ENCODE measurements at regions not wholly inside any gene's neighbourhood (a gene's known extent, or its start where the extent isn't known, plus 50 kb on each side); places are given as distances from the start of the nearest gene placed in this dataset.

DNA sequence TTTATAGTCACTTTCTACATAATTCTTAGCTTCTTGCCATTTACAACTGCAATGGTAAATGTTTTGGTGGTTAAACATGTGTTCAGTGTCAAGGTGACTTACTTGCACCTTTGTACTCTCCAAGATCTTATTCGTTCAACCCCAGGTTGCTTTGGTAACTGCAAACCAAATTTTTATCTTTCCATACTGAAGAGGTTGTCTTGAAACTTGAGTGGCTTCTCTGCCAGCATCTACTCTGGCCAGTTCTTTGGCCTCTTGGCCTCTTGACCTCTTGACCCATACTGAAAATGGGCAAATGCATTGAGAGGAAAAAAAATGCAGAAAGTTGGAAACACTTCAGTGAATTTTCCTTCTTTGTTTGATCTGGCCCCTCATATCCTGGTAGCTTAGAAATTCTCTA, 88.0 kb upstream of the LRRC7 start:
- TF ChIP-seq ZNF70 (CRISPR knock-in tag; IDR thresholded peaks at IDR 0.05) (no peak), BACH2 (CRISPR knock-in tag; IDR thresholded peaks at IDR 0.05; ENCODE audit: borderline replicate concordance) (no peak), TCF4 (CRISPR knock-in tag; IDR thresholded peaks at IDR 0.05; ENCODE audit: borderline replicate concordance) (no peak), CSDC2 (CRISPR knock-in tag; IDR thresholded peaks at IDR 0.05) (no peak), GLIS3 (CRISPR knock-in tag; IDR thresholded peaks at IDR 0.05) (no peak), RARB (CRISPR knock-in tag; IDR thresholded peaks at IDR 0.05) (no peak), ZFP3 (CRISPR knock-in tag; IDR thresholded peaks at IDR 0.05) (no peak), ZNF565 (CRISPR knock-in tag; conservative IDR thresholded peaks at IDR 0.05; ENCODE audit: low read depth) (no peak), ARNTL (CRISPR knock-in tag; IDR thresholded peaks at IDR 0.05; ENCODE audit: borderline replicate concordance, low read depth) (no peak), PPARA (CRISPR knock-in tag; IDR thresholded peaks at IDR 0.05; ENCODE audit: borderline replicate concordance) (no peak), OSR1 (CRISPR knock-in tag; IDR thresholded peaks at IDR 0.05) (no peak), ZNF8 (CRISPR knock-in tag; IDR thresholded peaks at IDR 0.05) (no peak), SNAI2 (CRISPR knock-in tag; IDR thresholded peaks at IDR 0.05) (no peak), ESRRG (CRISPR knock-in tag; IDR thresholded peaks at IDR 0.05) (no peak), ZFP30 (CRISPR knock-in tag; IDR thresholded peaks at IDR 0.05) (no peak)
- TF ChIP-seq, protein P1, sequence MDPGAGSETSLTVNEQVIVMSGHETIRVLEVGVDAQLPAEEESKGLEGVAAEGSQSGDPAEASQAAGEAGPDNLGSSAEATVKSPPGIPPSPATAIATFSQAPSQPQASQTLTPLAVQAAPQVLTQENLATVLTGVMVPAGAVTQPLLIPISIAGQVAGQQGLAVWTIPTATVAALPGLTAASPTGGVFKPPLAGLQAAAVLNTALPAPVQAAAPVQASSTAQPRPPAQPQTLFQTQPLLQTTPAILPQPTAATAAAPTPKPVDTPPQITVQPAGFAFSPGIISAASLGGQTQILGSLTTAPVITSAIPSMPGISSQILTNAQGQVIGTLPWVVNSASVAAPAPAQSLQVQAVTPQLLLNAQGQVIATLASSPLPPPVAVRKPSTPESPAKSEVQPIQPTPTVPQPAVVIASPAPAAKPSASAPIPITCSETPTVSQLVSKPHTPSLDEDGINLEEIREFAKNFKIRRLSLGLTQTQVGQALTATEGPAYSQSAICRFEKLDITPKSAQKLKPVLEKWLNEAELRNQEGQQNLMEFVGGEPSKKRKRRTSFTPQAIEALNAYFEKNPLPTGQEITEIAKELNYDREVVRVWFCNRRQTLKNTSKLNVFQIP (CRISPR knock-in tag; IDR thresholded peaks at IDR 0.05; ENCODE audit: borderline replicate concordance, low read depth): no peak
- TF ChIP-seq, protein P2, sequence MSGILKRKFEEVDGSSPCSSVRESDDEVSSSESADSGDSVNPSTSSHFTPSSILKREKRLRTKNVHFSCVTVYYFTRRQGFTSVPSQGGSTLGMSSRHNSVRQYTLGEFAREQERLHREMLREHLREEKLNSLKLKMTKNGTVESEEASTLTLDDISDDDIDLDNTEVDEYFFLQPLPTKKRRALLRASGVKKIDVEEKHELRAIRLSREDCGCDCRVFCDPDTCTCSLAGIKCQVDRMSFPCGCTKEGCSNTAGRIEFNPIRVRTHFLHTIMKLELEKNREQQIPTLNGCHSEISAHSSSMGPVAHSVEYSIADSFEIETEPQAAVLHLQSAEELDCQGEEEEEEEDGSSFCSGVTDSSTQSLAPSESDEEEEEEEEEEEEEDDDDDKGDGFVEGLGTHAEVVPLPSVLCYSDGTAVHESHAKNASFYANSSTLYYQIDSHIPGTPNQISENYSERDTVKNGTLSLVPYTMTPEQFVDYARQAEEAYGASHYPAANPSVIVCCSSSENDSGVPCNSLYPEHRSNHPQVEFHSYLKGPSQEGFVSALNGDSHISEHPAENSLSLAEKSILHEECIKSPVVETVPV (CRISPR knock-in tag; IDR thresholded peaks at IDR 0.05): no peak
- TF ChIP-seq, protein P3, sequence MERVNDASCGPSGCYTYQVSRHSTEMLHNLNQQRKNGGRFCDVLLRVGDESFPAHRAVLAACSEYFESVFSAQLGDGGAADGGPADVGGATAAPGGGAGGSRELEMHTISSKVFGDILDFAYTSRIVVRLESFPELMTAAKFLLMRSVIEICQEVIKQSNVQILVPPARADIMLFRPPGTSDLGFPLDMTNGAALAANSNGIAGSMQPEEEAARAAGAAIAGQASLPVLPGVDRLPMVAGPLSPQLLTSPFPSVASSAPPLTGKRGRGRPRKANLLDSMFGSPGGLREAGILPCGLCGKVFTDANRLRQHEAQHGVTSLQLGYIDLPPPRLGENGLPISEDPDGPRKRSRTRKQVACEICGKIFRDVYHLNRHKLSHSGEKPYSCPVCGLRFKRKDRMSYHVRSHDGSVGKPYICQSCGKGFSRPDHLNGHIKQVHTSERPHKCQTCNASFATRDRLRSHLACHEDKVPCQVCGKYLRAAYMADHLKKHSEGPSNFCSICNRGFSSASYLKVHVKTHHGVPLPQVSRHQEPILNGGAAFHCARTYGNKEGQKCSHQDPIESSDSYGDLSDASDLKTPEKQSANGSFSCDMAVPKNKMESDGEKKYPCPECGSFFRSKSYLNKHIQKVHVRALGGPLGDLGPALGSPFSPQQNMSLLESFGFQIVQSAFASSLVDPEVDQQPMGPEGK (CRISPR knock-in tag; IDR thresholded peaks at IDR 0.05; ENCODE audit: borderline replicate concordance): no peak
- TF ChIP-seq, protein P4, sequence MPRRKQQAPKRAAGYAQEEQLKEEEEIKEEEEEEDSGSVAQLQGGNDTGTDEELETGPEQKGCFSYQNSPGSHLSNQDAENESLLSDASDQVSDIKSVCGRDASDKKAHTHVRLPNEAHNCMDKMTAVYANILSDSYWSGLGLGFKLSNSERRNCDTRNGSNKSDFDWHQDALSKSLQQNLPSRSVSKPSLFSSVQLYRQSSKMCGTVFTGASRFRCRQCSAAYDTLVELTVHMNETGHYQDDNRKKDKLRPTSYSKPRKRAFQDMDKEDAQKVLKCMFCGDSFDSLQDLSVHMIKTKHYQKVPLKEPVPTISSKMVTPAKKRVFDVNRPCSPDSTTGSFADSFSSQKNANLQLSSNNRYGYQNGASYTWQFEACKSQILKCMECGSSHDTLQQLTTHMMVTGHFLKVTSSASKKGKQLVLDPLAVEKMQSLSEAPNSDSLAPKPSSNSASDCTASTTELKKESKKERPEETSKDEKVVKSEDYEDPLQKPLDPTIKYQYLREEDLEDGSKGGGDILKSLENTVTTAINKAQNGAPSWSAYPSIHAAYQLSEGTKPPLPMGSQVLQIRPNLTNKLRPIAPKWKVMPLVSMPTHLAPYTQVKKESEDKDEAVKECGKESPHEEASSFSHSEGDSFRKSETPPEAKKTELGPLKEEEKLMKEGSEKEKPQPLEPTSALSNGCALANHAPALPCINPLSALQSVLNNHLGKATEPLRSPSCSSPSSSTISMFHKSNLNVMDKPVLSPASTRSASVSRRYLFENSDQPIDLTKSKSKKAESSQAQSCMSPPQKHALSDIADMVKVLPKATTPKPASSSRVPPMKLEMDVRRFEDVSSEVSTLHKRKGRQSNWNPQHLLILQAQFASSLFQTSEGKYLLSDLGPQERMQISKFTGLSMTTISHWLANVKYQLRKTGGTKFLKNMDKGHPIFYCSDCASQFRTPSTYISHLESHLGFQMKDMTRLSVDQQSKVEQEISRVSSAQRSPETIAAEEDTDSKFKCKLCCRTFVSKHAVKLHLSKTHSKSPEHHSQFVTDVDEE (CRISPR knock-in tag; IDR thresholded peaks at IDR 0.05): no peak
- TF ChIP-seq, protein P5, sequence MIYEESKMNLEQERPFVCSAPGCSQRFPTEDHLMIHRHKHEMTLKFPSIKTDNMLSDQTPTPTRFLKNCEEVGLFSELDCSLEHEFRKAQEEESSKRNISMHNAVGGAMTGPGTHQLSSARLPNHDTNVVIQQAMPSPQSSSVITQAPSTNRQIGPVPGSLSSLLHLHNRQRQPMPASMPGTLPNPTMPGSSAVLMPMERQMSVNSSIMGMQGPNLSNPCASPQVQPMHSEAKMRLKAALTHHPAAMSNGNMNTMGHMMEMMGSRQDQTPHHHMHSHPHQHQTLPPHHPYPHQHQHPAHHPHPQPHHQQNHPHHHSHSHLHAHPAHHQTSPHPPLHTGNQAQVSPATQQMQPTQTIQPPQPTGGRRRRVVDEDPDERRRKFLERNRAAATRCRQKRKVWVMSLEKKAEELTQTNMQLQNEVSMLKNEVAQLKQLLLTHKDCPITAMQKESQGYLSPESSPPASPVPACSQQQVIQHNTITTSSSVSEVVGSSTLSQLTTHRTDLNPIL (CRISPR knock-in tag; IDR thresholded peaks at IDR 0.05; ENCODE audit: low read depth): no peak
- no peak for ATAC-seq

DNA sequence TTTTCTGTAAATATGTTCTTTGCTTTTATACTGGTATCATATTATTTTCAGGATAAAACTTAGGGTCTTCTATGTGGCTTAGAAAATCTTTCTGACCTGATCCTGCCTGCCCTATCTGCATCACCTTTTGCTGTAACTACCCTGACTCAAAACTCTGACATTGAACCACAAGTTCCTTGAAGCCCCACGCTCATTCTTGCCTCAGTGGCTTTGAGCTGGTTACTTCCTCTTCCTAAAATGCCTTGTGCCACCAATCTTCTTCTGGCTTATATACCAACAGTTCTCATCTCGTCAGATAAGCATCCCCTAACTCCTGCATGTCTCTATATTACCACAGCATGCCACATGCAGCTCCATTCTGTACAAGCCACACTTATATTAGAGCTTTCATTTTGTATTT, 84.5 kb upstream of the LRRC7 start:
- no peak for ATAC-seq
- no peak for TF ChIP-seq ISL1 (CRISPR knock-in tag; IDR thresholded peaks at IDR 0.05)
- no peak for TF ChIP-seq CSDC2 (CRISPR knock-in tag; IDR thresholded peaks at IDR 0.05)
- TF ChIP-seq SNAI2 (CRISPR knock-in tag; IDR thresholded peaks at IDR 0.05): no peak
- TF ChIP-seq PPARA (CRISPR knock-in tag; IDR thresholded peaks at IDR 0.05; ENCODE audit: borderline replicate concordance): no peak
- TF ChIP-seq, protein P2 (CRISPR knock-in tag; IDR thresholded peaks at IDR 0.05): no peak
- no peak for TF ChIP-seq ZNF8 (CRISPR knock-in tag; IDR thresholded peaks at IDR 0.05)
